HEK293 (cell line): ENCODE measurements at regions not wholly inside any gene's neighbourhood (a gene's known extent, or its start where the extent isn't known, plus 50 kb on each side); places are given as distances from the start of the nearest gene placed in this dataset.

Experiments used
- YY1 ChIP-seq: fragments of 450-650 bp; formaldehyde crosslinking; IDR thresholded peaks from 2 replicates; pipeline ENCODE4 v1.5.1; 2018; ENCODE audit warnings: missing biosample characterization, missing genetic modification characterization
- ZFHX2 ChIP-seq: fragments of 450-650 bp; formaldehyde crosslinking; conservative IDR thresholded peaks from 2 replicates; pipeline ENCODE4 v1.5.1; 2016; ENCODE audit warnings: missing biosample characterization, missing genetic modification characterization
- ZNF239 ChIP-seq: fragments of 450-650 bp; formaldehyde crosslinking; IDR thresholded peaks from 2 replicates; pipeline ENCODE4 v1.5.1; 2016; ENCODE audit warnings: missing biosample characterization, missing genetic modification characterization
- ZNF302 ChIP-seq: fragments of 450-650 bp; formaldehyde crosslinking; IDR thresholded peaks from 2 replicates; pipeline ENCODE4 v1.5.1; 2016; ENCODE audit warnings: missing biosample characterization, missing genetic modification characterization, low read depth
- ZNF354C ChIP-seq: fragments of 450-650 bp; formaldehyde crosslinking; IDR thresholded peaks from 2 replicates; pipeline ENCODE4 v1.5.1; 2016; ENCODE audit warnings: missing biosample characterization, missing genetic modification characterization, low read depth, borderline replicate concordance
- ZNF610 ChIP-seq: fragments of 450-650 bp; formaldehyde crosslinking; IDR thresholded peaks from 2 replicates; pipeline ENCODE4 v1.5.1; 2016; ENCODE audit warnings: missing biosample characterization, missing genetic modification characterization, borderline replicate concordance
- TF ChIP-seq, protein P1 (sequence below): fragments of 450-650 bp; formaldehyde crosslinking; IDR thresholded peaks from 2 replicates; pipeline ENCODE4 v1.5.1; 2016; ENCODE audit warnings: missing biosample characterization, missing genetic modification characterization
- TF ChIP-seq, protein P2 (sequence below): fragments of 450-650 bp; formaldehyde crosslinking; IDR thresholded peaks from 2 replicates; pipeline ENCODE4 v1.5.1; 2016; ENCODE audit warnings: missing biosample characterization, missing genetic modification characterization
- TF ChIP-seq, protein P3 (sequence below): fragments of 450-650 bp; formaldehyde crosslinking; optimal IDR thresholded peaks from 2 replicates; pipeline ENCODE3; 2016; ENCODE audit warnings: missing biosample characterization, mild to moderate bottlenecking, missing genetic modification characterization
- TF ChIP-seq, protein P4 (sequence below): fragments of 450-650 bp; formaldehyde crosslinking; IDR thresholded peaks from 2 replicates; pipeline ENCODE4 v1.5.1; 2016; ENCODE audit warnings: missing biosample characterization, missing genetic modification characterization
- TF ChIP-seq, protein P5 (sequence below): fragments of 450-650 bp; formaldehyde crosslinking; IDR thresholded peaks from 2 replicates; pipeline ENCODE4 v1.5.1; 2017; ENCODE audit warnings: missing biosample characterization, mild to moderate bottlenecking, missing genetic modification characterization, moderate library complexity
- TF ChIP-seq, protein P6 (sequence below): fragments of 450-650 bp; formaldehyde crosslinking; IDR thresholded peaks from 2 replicates; pipeline ENCODE4 v1.5.1; 2016; ENCODE audit warnings: missing biosample characterization, missing genetic modification characterization, low read depth

DNA sequence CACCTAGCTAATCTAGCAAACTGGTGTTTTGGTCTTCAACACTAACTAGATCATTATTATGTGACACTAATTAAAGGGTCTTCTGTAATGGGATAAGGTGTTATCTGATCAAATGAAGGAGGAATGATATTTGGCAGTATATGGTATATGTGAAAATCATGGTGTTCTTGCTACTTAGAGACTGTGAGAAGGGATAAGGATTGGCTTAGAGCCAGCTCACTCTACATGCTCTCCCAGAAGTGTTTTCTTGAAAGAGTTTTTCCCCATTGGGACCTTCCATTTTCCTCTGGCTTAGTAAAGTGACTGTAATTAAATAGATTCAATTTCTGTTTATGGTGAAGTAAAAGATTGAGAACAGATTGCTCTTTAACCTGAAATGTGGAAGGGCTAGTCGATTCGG, 71.2 kb upstream of the RGL1 start:
- TF ChIP-seq, protein P1, sequence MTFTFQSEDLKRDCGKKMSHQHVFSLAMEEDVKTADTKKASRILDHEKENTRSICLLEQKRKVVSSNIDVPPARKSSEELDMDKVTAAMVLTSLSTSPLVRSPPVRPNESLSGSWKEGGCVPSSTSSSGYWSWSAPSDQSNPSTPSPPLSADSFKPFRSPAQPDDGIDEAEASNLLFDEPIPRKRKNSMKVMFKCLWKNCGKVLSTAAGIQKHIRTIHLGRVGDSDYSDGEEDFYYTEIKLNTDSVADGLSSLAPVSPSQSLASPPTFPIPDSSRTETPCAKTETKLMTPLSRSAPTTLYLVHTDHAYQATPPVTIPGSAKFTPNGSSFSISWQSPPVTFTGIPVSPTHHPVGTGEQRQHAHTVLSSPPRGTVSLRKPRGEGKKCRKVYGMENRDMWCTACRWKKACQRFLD (tag by site-specific recombination): no peak
- TF ChIP-seq, protein P2, sequence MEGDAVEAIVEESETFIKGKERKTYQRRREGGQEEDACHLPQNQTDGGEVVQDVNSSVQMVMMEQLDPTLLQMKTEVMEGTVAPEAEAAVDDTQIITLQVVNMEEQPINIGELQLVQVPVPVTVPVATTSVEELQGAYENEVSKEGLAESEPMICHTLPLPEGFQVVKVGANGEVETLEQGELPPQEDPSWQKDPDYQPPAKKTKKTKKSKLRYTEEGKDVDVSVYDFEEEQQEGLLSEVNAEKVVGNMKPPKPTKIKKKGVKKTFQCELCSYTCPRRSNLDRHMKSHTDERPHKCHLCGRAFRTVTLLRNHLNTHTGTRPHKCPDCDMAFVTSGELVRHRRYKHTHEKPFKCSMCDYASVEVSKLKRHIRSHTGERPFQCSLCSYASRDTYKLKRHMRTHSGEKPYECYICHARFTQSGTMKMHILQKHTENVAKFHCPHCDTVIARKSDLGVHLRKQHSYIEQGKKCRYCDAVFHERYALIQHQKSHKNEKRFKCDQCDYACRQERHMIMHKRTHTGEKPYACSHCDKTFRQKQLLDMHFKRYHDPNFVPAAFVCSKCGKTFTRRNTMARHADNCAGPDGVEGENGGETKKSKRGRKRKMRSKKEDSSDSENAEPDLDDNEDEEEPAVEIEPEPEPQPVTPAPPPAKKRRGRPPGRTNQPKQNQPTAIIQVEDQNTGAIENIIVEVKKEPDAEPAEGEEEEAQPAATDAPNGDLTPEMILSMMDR (tag by site-specific recombination): no peak
- TF ChIP-seq, protein P3, sequence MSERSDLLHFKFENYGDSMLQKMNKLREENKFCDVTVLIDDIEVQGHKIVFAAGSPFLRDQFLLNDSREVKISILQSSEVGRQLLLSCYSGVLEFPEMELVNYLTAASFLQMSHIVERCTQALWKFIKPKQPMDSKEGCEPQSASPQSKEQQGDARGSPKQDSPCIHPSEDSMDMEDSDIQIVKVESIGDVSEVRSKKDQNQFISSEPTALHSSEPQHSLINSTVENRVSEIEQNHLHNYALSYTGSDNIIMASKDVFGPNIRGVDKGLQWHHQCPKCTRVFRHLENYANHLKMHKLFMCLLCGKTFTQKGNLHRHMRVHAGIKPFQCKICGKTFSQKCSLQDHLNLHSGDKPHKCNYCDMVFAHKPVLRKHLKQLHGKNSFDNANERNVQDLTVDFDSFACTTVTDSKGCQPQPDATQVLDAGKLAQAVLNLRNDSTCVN (tag by site-specific recombination): no peak
- TF ChIP-seq ZFHX2 (tag by site-specific recombination): no peak
- TF ChIP-seq, protein P4, sequence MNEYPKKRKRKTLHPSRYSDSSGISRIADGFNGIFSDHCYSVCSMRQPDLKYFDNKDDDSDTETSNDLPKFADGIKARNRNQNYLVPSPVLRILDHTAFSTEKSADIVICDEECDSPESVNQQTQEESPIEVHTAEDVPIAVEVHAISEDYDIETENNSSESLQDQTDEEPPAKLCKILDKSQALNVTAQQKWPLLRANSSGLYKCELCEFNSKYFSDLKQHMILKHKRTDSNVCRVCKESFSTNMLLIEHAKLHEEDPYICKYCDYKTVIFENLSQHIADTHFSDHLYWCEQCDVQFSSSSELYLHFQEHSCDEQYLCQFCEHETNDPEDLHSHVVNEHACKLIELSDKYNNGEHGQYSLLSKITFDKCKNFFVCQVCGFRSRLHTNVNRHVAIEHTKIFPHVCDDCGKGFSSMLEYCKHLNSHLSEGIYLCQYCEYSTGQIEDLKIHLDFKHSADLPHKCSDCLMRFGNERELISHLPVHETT: no peak
- TF ChIP-seq YY1: no peak
- TF ChIP-seq ZNF239 (tag by site-specific recombination): no peak
- no peak for TF ChIP-seq ZNF354C (tag by site-specific recombination)
- TF ChIP-seq, protein P5, sequence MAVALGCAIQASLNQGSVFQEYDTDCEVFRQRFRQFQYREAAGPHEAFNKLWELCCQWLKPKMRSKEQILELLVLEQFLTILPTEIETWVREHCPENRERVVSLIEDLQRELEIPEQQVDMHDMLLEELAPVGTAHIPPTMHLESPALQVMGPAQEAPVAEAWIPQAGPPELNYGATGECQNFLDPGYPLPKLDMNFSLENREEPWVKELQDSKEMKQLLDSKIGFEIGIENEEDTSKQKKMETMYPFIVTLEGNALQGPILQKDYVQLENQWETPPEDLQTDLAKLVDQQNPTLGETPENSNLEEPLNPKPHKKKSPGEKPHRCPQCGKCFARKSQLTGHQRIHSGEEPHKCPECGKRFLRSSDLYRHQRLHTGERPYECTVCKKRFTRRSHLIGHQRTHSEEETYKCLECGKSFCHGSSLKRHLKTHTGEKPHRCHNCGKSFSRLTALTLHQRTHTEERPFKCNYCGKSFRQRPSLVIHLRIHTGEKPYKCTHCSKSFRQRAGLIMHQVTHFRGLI (tag by site-specific recombination): no peak
- no peak for TF ChIP-seq ZNF302
- no peak for TF ChIP-seq ZNF610
- TF ChIP-seq, protein P6, sequence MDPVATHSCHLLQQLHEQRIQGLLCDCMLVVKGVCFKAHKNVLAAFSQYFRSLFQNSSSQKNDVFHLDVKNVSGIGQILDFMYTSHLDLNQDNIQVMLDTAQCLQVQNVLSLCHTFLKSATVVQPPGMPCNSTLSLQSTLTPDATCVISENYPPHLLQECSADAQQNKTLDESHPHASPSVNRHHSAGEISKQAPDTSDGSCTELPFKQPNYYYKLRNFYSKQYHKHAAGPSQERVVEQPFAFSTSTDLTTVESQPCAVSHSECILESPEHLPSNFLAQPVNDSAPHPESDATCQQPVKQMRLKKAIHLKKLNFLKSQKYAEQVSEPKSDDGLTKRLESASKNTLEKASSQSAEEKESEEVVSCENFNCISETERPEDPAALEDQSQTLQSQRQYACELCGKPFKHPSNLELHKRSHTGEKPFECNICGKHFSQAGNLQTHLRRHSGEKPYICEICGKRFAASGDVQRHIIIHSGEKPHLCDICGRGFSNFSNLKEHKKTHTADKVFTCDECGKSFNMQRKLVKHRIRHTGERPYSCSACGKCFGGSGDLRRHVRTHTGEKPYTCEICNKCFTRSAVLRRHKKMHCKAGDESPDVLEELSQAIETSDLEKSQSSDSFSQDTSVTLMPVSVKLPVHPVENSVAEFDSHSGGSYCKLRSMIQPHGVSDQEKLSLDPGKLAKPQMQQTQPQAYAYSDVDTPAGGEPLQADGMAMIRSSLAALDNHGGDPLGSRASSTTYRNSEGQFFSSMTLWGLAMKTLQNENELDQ (tag by site-specific recombination): no peak
